Fibroblast of lung (primary cell): ENCODE measurements at regions not wholly inside any gene's neighbourhood (a gene's known extent, or its start where the extent isn't known, plus 50 kb on each side); places are given as distances from the start of the nearest gene placed in this dataset.

Source experiments
- CTCF ChIP-seq, 2 donors: IDR thresholded peaks in 1 of 2; conservative IDR thresholded peaks in 1 of 2; 1 replicate in 1 of 2; 2 replicates in 1 of 2; pipeline ENCODE4 v1.5.1; 2011 to 2012; ENCODE audit warnings: low read length in 2 of 2, control low read depth in 1 of 2, inconsistent platforms in 1 of 2, low read depth in 1 of 2, mild to moderate bottlenecking in 1 of 2
- EZH2 ChIP-seq: IDR thresholded peaks from 2 replicates; pipeline ENCODE4 v1.5.1; 2012; ENCODE audit warnings: low read length, control low read depth, mild to moderate bottlenecking; ENCODE audit errors: missing control alignments

DNA sequence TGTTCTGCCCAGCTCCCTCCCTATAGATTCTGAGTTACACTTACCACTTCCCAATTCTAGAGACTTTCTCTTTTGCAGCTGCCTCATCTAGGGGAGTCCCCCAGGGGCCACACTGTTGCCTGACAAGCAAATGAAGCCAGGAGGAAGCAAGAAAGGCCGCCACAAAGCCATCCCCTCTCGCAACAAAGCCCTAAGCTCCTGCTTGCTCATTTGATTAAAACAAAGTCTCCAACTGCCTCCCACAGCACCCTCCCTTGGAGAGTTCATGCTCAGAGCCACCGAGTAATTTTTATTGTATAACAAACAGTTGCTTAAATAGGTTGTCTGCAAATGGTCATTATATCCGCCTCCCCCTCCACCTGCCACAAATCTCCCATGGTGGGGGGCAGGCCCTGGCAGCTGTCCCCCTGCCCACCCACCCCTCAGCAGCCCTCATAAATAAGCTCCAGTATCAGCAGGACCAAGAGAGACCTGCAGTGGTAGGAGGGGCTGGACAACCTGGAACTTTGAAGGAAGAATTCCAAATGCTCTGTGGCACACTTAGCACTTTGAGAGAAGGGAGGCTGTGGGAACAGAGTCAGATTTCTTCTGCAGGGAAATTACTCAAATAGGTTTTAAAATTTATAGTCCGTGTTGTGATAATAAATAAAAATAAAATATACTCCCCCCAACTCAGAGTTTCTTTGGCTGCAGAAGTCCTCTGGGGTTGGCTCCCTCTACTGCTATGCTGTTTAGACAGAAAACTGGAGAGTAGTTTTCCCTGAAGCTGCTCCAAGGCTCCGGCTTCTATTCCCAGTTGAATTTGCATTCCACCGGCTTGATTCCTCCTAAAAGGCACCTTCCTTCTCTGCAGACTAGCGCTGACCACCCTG is 237.5 kb downstream of the TTLL7 start:
- no peak for TF ChIP-seq CTCF (conservative IDR thresholded peaks at IDR 0.05 in 1 of 2, IDR thresholded peaks at IDR 0.05 in 1 of 2; ENCODE audit: low read depth in 1 of 2, low read length in 2 of 2)
- TF ChIP-seq EZH2: no peak
